OCI-LY1 (cell line): ENCODE measurements at regions not wholly inside any gene's neighbourhood (a gene's known extent, or its start where the extent isn't known, plus 50 kb on each side); places are given as distances from the start of the nearest gene placed in this dataset.

ENCODE experiments used
- H2AFZ ChIP-seq: fragments of 200-600 bp; sonication (generic), shearing (Covaris generic); 2 replicates; pipeline ENCODE4 v1.6.0; 2014; ENCODE audit warnings: antibody characterized with exemption, mild to moderate bottlenecking, low read length
- H3F3A ChIP-seq: fragments of 200-600 bp; sonication (generic), shearing (Covaris generic); 2 replicates; pipeline ENCODE4 v1.6.0; 2014; ENCODE audit warnings: mild to moderate bottlenecking, antibody characterized with exemption, low read length, moderate library complexity; ENCODE audit not compliant: insufficient read depth
- H3K27ac ChIP-seq: fragments of 200-600 bp; sonication (generic); 2 replicates; pipeline ENCODE4 v1.5.1; 2014; ENCODE audit warnings: low read length, mixed run types, mild to moderate bottlenecking, low read depth; ENCODE audit not compliant: poor library complexity, severe bottlenecking
- H3K27me3 ChIP-seq: fragments of 200-600 bp; sonication (generic); 2 replicates; pipeline ENCODE4 v1.6.0; 2014; ENCODE audit warnings: antibody characterized with exemption, mild to moderate bottlenecking, low read length, moderate library complexity; ENCODE audit not compliant: insufficient read depth
- H3K36me3 ChIP-seq: fragments of 200-600 bp; sonication (generic); 2 replicates; pipeline ENCODE4 v1.6.1; 2014; ENCODE audit warnings: mild to moderate bottlenecking, antibody characterized with exemption, low read length, moderate library complexity, mixed read lengths; ENCODE audit not compliant: insufficient read depth
- H3K4me1 ChIP-seq: fragments of 200-600 bp; sonication (generic); 2 replicates; pipeline ENCODE4 v1.5.1; 2014; ENCODE audit warnings: mild to moderate bottlenecking, low read length, moderate library complexity; ENCODE audit not compliant: insufficient read depth, severe bottlenecking
- H3K4me2 ChIP-seq: fragments of 200-600 bp; sonication (generic), shearing (Covaris generic); 2 replicates; pipeline ENCODE4 v1.6.1; 2014; ENCODE audit warnings: low read length
- H3K4me3 ChIP-seq: fragments of 200-600 bp; sonication (generic); 2 replicates; pipeline ENCODE4 v1.5.1; 2014; ENCODE audit warnings: low read length, low read depth, mild to moderate bottlenecking, mixed read lengths; ENCODE audit not compliant: poor library complexity, severe bottlenecking
- H3K79me2 ChIP-seq: fragments of 200-600 bp; shearing (Covaris generic); 2 replicates; pipeline ENCODE4 v1.6.1; 2016; ENCODE audit warnings: mixed run types, low read length, mixed read lengths; ENCODE audit not compliant: insufficient read depth
- H3K9ac ChIP-seq: fragments of 200-600 bp; sonication (generic), shearing (Covaris generic); 2 replicates; pipeline ENCODE4 v1.6.1; 2014; ENCODE audit warnings: mild to moderate bottlenecking, low read length, mixed read lengths
- H3K9me2 ChIP-seq: fragments of 200-600 bp; sonication (generic), shearing (Covaris generic); 2 replicates; pipeline ENCODE4 v1.6.1; 2014; ENCODE audit warnings: low read depth, mild to moderate bottlenecking, low read length, mixed read lengths
- H3K9me3 ChIP-seq: fragments of 200-600 bp; shearing (Covaris generic); 2 replicates; pipeline ENCODE4 v1.6.1; 2014; ENCODE audit warnings: low read length, mixed read lengths
- H4K20me1 ChIP-seq: fragments of 200-600 bp; sonication (generic), shearing (Covaris generic); 2 replicates; pipeline ENCODE4 v1.6.0; 2016; ENCODE audit warnings: mild to moderate bottlenecking, low read length; ENCODE audit not compliant: insufficient read depth
- CTCF ChIP-seq: fragments of 200-600 bp; sonication (generic), shearing (Covaris generic); IDR thresholded peaks from 2 replicates; pipeline ENCODE4 v1.5.1; 2017; ENCODE audit warnings: mild to moderate bottlenecking, antibody characterized with exemption, low read length, moderate library complexity, mixed read lengths
- EZH2 ChIP-seq: fragments of 200-600 bp; sonication (generic), shearing (Covaris generic); IDR thresholded peaks from 2 replicates; pipeline ENCODE4 v1.8.0; 2017; ENCODE audit warnings: borderline replicate concordance, mixed run types, mild to moderate bottlenecking, antibody characterized with exemption, low read length, moderate library complexity, mixed read lengths

- Histone ChIP-seq H4K20me1 (no peaks in the 10 kb centered on the region), H3K9me2 (no peaks in the 10 kb centered on the region), H3K4me1 (no peaks in the 10 kb centered on the region), H2AFZ (no peak overlapping the region), H3F3A (no peaks in the 10 kb centered on the region), H3K36me3 (no peaks in the 10 kb centered on the region), H3K27me3 (no peaks in the 10 kb centered on the region), H3K79me2 (no peaks in the 10 kb centered on the region), H3K9me3 (no peaks in the 10 kb centered on the region), H3K9ac (no peak overlapping the region), H3K4me2 (no peak overlapping the region), H3K27ac (no peak overlapping the region), H3K4me3 (no peak overlapping the region)
- no peak for TF ChIP-seq EZH2
- no peak for TF ChIP-seq CTCF
Measured at GRCh38 chr2:129760669-129761068, 218.8 kb upstream of the RAB6C start.

- Histone ChIP-seq H3K36me3 (no peaks in the 10 kb centered on the region), H4K20me1 (no peaks in the 10 kb centered on the region), H3K4me1 (no peaks in the 10 kb centered on the region), H3K4me3 (no peak overlapping the region), H3K27ac (no peak overlapping the region), H3K9ac (no peak overlapping the region), H3K79me2 (no peaks in the 10 kb centered on the region), H3K9me3 (no peaks in the 10 kb centered on the region), H3F3A (no peaks in the 10 kb centered on the region), H3K4me2 (no peak overlapping the region), H2AFZ (no peak overlapping the region), H3K9me2 (no peaks in the 10 kb centered on the region), H3K27me3 (no peaks in the 10 kb centered on the region)
- TF ChIP-seq CTCF: no peak
- no peak for TF ChIP-seq EZH2
Measured at GRCh38 chr2:129761569-129762021, 217.9 kb upstream of the RAB6C start.

DNA sequence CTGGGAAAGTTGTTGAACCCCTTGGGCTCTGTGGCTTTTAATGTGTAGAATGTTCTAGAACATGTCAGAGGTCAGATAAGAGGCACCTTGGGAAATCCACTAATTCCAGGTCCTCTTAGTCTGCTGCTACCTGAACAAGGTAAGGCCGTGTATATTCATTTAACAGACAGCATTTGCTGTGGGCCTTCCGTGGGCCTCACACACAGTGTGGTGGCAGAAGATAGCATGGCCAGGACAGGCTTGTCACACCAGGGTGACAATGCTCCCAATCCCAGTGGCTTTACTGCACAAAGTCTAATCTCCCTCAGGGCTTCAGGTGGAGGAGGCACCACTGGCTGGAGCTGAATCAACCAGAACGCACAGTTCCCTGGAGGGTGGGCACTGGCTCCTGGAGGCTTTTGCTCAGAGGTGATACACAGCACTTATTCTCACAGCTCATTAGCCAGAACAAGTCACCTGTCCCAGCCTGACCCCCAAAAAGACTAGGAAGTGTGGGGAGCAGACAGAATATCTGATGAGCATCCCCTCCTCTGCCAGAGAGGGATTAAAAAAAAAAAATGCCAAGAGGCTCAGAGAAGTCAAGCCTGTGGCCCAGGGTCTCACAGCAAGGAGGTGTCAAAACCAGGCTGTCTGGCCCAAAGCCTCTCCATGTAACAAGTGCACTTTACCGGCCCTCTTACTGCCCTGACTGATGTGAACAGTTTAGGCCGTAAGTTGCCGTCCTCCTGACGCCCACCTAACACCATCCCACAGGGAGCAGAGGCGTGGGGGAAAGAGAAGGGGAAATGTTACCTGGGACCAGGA lies 216.9 kb upstream of the RAB6C start:
- H4K20me1 ChIP-seq: no peaks in the 10 kb centered on the region
- H3K79me2 ChIP-seq: no peaks in the 10 kb centered on the region
- H3K4me3 ChIP-seq: no peak overlapping the region
- H3K9me3 ChIP-seq: no peaks in the 10 kb centered on the region
- H3K4me1 ChIP-seq: no peaks in the 10 kb centered on the region
- H3K9ac ChIP-seq: no peak overlapping the region
- H2AFZ ChIP-seq: no peak overlapping the region
- no peaks in the 10 kb centered on the region for H3K9me2 ChIP-seq
- no peak for TF ChIP-seq EZH2
- TF ChIP-seq CTCF: no peak
- H3K36me3 ChIP-seq: no peaks in the 10 kb centered on the region
- H3K27ac ChIP-seq: no peak overlapping the region
- no peak overlapping the region for H3K4me2 ChIP-seq
- H3K27me3 ChIP-seq: no peaks in the 10 kb centered on the region
- H3F3A ChIP-seq: no peaks in the 10 kb centered on the region
